PC-3 (cell line): ENCODE measurements at regions not wholly inside any gene's neighbourhood (a gene's known extent, or its start where the extent isn't known, plus 50 kb on each side); places are given as distances from the start of the nearest gene placed in this dataset.

Source experiments
- ATAC-seq: fragments of 200-7000 bp; cut with Tn5 transposase; 2 replicates; pipeline ENCODE4 v1.9.1; 2020; ENCODE audit warnings: mild to moderate bottlenecking, moderate library complexity
- BruUV-seq: library from RNA; stranded (reverse); fragments of 400-500 nt; replicated peaks from 2 replicates; lab custom pipeline; 2021; lab: Mats Ljungman, UMichigan
- CTCF ChIA-PET: fragments of 300-600 bp; sonication (Branson Sonifier 250); formaldehyde crosslinking; loops from one replicate; lab custom pipeline; 2022; ENCODE audit warnings: antibody characterized with exemption; lab: Charles Lee
- POLR2A ChIA-PET: fragments of 300-600 bp; sonication (Branson Sonifier 250); formaldehyde crosslinking; loops from one replicate; lab custom pipeline; 2022; ENCODE audit warnings: antibody characterized with exemption; ENCODE audit not compliant: unreplicated experiment; lab: Charles Lee
- DNase-seq: peaks from one replicate; pipeline ENCODE4 v3.0.0-alpha.2; 2015
- H2AFZ ChIP-seq: fragments of 300-600 bp; sonication (generic); 2 replicates; pipeline ENCODE4 v1.6.0; 2016; ENCODE audit warnings: antibody characterized with exemption, low read length
- H3F3A ChIP-seq: fragments of 300-600 bp; sonication (generic); one replicate; pipeline ENCODE4 v1.6.0; 2017; ENCODE audit warnings: antibody characterized with exemption, low read length, control low read depth, mild to moderate bottlenecking; ENCODE audit not compliant: unreplicated experiment
- H3K27ac ChIP-seq: fragments of 300-600 bp; sonication (generic); 2 replicates; pipeline ENCODE4 v1.5.1; 2016; ENCODE audit warnings: mild to moderate bottlenecking, low read length
- H3K27me3 ChIP-seq: fragments of 300-600 bp; sonication (generic); 2 replicates; pipeline ENCODE4 v1.6.1; 2016; ENCODE audit warnings: low read length, mixed read lengths
- H3K36me3 ChIP-seq: fragments of 300-600 bp; sonication (generic); 2 replicates; pipeline ENCODE4 v1.6.1; 2016; ENCODE audit warnings: low read depth, mixed run types, low read length, mixed read lengths
- H3K4me1 ChIP-seq: fragments of 300-600 bp; sonication (generic); 2 replicates; pipeline ENCODE4 v1.5.1; 2016; ENCODE audit warnings: low read length; ENCODE audit not compliant: insufficient read depth
- H3K4me2 ChIP-seq: fragments of 300-600 bp; sonication (generic); 2 replicates; pipeline ENCODE4 v1.6.0; 2016; ENCODE audit warnings: low read length
- H3K4me3 ChIP-seq: fragments of 300-600 bp; sonication (generic); 2 replicates; pipeline ENCODE4 v1.5.1; 2016; ENCODE audit warnings: mild to moderate bottlenecking, low read length, mixed read lengths
- H3K79me2 ChIP-seq: fragments of 300-600 bp; sonication (generic); 2 replicates; pipeline ENCODE4 v1.6.1; 2017; ENCODE audit warnings: low read length, mixed read lengths
- H3K9ac ChIP-seq: fragments of 300-600 bp; sonication (generic); 2 replicates; pipeline ENCODE4 v1.6.0; 2016; ENCODE audit warnings: mild to moderate bottlenecking, low read length
- H3K9me2 ChIP-seq: fragments of 300-600 bp; sonication (generic); replicated peaks from 2 replicates; pipeline ENCODE4 v1.6.1; 2016; ENCODE audit warnings: mixed run types, low read length, mixed read lengths
- H3K9me3 ChIP-seq: fragments of 300-600 bp; sonication (generic); 2 replicates; pipeline ENCODE4 v1.6.1; 2016; ENCODE audit warnings: low read length, mixed read lengths
- H4K20me1 ChIP-seq: fragments of 300-600 bp; sonication (generic); 2 replicates; pipeline ENCODE4 v1.6.1; 2016; ENCODE audit warnings: low read length, mixed read lengths
- CTCF ChIP-seq: fragments of 300-600 bp; sonication (generic); conservative IDR thresholded peaks from 2 replicates; pipeline ENCODE4 v1.5.1; 2017; ENCODE audit warnings: antibody characterized with exemption, low read depth, mild to moderate bottlenecking, low read length
- EZH2 ChIP-seq: fragments of 300-600 bp; sonication (generic); IDR thresholded peaks from one replicate; pipeline ENCODE4 v1.6.1; 2017; ENCODE audit warnings: antibody characterized with exemption, mild to moderate bottlenecking, low read length; ENCODE audit not compliant: unreplicated experiment
- EZH2phosphoT487 ChIP-seq: fragments of 300-600 bp; sonication (generic); IDR thresholded peaks from 2 replicates; pipeline ENCODE4 v1.6.1; 2018; ENCODE audit warnings: mild to moderate bottlenecking, antibody characterized with exemption, low read length, borderline replicate concordance
- intact Hi-C: fragments of 100-400 bp; cut with micrococcal nuclease; formaldehyde crosslinking; loops from 2 replicates; pipeline ENCODE4 v1.9.0; 2023

GRCh38 chr2:16393500-16394071 is 272.0 kb downstream of the CYRIA start:
- H3K79me2 ChIP-seq, result no peaks in the 10 kb centered on the region
- H3K27me3 ChIP-seq, result no peaks in the 10 kb centered on the region
- no peaks in the 10 kb centered on the region for H3F3A ChIP-seq
- no peak for ATAC-seq
- H3K9me2 ChIP-seq, result no peaks in the 10 kb centered on the region
- H3K27ac ChIP-seq, result no peak overlapping the region
- H3K36me3 ChIP-seq, result no peaks in the 10 kb centered on the region
- intact Hi-C loops, result no loop called here
- no peaks in the 10 kb centered on the region for H3K4me1 ChIP-seq
- no peak overlapping the region for H3K4me3 ChIP-seq
- ChIA-PET POLR2A (no interaction called here), CTCF (no interaction called here)
- H2AFZ ChIP-seq, result no peak overlapping the region
- no peaks in the 10 kb centered on the region for H3K9me3 ChIP-seq
- H3K4me2 ChIP-seq, result no peak overlapping the region
- no peak for DNase-seq
- H4K20me1 ChIP-seq, result no peaks in the 10 kb centered on the region
- BruUV-seq, result no TSS peak
- TF ChIP-seq EZH2 (no peak), EZH2phosphoT487 (no peak), CTCF (no peak)
- no peak overlapping the region for H3K9ac ChIP-seq

- ATAC-seq (no peak), DNase-seq (no peak)
- Histone ChIP-seq H3K4me1 (no peaks in the 10 kb centered on the region), H3K4me2 (no peak overlapping the region), H3K9ac (no peak overlapping the region), H3K9me2 (no peaks in the 10 kb centered on the region), H3F3A (no peaks in the 10 kb centered on the region), H2AFZ (no peak overlapping the region), H3K27me3 (no peaks in the 10 kb centered on the region), H3K27ac (no peak overlapping the region), H4K20me1 (no peaks in the 10 kb centered on the region), H3K36me3 (no peaks in the 10 kb centered on the region), H3K9me3 (no peaks in the 10 kb centered on the region), H3K79me2 (no peaks in the 10 kb centered on the region), H3K4me3 (no peak overlapping the region)
- ChIA-PET CTCF (no interaction called here), POLR2A (no interaction called here)
- intact Hi-C loops, result no loop called here
- BruUV-seq, result no TSS peak
- TF ChIP-seq CTCF (no peak), EZH2phosphoT487 (no peak), EZH2 (no peak)
Measured at GRCh38 chr2:16392647-16393499, 272.8 kb downstream of the CYRIA start.

GRCh38 chr2:16391986-16392385 is 273.6 kb downstream of the CYRIA start:
- no peaks in the 10 kb centered on the region for H3K4me1 ChIP-seq
- no peak overlapping the region for H3K4me2 ChIP-seq
- no peaks in the 10 kb centered on the region for H4K20me1 ChIP-seq
- no peaks in the 10 kb centered on the region for H3K36me3 ChIP-seq
- ChIA-PET POLR2A (no interaction called here), CTCF (no interaction called here)
- H3K79me2 ChIP-seq, result no peaks in the 10 kb centered on the region
- BruUV-seq, result no TSS peak
- no peaks in the 10 kb centered on the region for H3F3A ChIP-seq
- no peaks in the 10 kb centered on the region for H3K27me3 ChIP-seq
- H3K9ac ChIP-seq, result no peak overlapping the region
- DNase-seq, result no peak
- intact Hi-C loops, result no loop called here
- no peak overlapping the region for H3K27ac ChIP-seq
- ATAC-seq, result no peak
- H3K4me3 ChIP-seq, result no peak overlapping the region
- TF ChIP-seq EZH2phosphoT487 (no peak), EZH2 (no peak), CTCF (no peak)
- no peak overlapping the region for H2AFZ ChIP-seq
- no peaks in the 10 kb centered on the region for H3K9me2 ChIP-seq
- no peaks in the 10 kb centered on the region for H3K9me3 ChIP-seq
